ENCODE measurements at regions not wholly inside any gene's neighbourhood (a gene's known extent, or its start where the extent isn't known, plus 50 kb on each side); places are given as distances from the start of the nearest gene placed in this dataset.

DNA sequence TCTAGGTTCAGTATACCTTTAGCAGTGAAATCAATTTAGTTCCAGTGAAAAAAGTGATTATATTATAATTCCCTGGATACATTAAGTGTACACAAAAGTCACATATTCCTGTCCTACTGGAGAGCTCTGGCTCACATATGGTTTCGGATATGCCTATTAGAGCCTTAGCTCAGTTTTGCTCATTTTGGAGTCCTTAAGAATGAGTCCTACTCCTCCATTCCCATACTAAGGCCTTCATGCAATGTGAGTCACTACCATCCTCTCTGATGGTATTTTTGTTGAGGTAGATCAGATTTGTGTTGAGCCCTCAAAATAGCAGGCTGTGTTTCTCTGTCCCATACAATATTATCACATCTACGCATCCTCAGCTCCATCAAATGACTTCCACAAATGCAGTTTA, 294.2 kb upstream of the COL8A1 start:
- Histone ChIP-seq H2AFZ (ENCODE audit: low read length) (no peak overlapping the region), H3K36me3 (ENCODE audit: control insufficient read depth, insufficient read depth, low read length) (no peaks in the 10 kb centered on the region), H3K4me3 (replicated peaks in 1 of 4; ENCODE audit: control extremely low read depth in 1 of 4, insufficient read depth in 1 of 4, low read depth in 3 of 4, low read length in 4 of 4) (no peak overlapping the region), H3K9me3 (ENCODE audit: control insufficient read depth, insufficient read depth, low read depth, low read length) (no peaks in the 10 kb centered on the region), H3K4me1 (ENCODE audit: control insufficient read depth, extremely low read depth, insufficient read depth, low read length) (no peaks in the 10 kb centered on the region), H3K79me2 (ENCODE audit: control insufficient read depth, insufficient read depth, low read length) (no peaks in the 10 kb centered on the region), H4K20me1 (ENCODE audit: control insufficient read depth, extremely low read depth, insufficient read depth, low read length) (no peaks in the 10 kb centered on the region), H3K4me2 (ENCODE audit: extremely low read depth, insufficient read depth, low read length) (no peak overlapping the region), H3K9ac (ENCODE audit: insufficient read depth, low read length) (no peak overlapping the region), H3K27me3 (ENCODE audit: control insufficient read depth, insufficient read depth, low read length) (no peaks in the 10 kb centered on the region), H3K27ac (ENCODE audit: insufficient read depth, low read length) (no peak overlapping the region)
- TF ChIP-seq EZH2 (IDR thresholded peaks at IDR 0.05; ENCODE audit: low read length, missing control alignments) = no peak
- TF ChIP-seq, protein P1, sequence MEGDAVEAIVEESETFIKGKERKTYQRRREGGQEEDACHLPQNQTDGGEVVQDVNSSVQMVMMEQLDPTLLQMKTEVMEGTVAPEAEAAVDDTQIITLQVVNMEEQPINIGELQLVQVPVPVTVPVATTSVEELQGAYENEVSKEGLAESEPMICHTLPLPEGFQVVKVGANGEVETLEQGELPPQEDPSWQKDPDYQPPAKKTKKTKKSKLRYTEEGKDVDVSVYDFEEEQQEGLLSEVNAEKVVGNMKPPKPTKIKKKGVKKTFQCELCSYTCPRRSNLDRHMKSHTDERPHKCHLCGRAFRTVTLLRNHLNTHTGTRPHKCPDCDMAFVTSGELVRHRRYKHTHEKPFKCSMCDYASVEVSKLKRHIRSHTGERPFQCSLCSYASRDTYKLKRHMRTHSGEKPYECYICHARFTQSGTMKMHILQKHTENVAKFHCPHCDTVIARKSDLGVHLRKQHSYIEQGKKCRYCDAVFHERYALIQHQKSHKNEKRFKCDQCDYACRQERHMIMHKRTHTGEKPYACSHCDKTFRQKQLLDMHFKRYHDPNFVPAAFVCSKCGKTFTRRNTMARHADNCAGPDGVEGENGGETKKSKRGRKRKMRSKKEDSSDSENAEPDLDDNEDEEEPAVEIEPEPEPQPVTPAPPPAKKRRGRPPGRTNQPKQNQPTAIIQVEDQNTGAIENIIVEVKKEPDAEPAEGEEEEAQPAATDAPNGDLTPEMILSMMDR (conservative IDR thresholded peaks at IDR 0.05 in 1 of 2, IDR thresholded peaks at IDR 0.05 in 1 of 2; ENCODE audit: low read depth in 1 of 2, low read length in 2 of 2) = no peak
- peak in 1 of 2 donors; percentile 36 for DNase-seq (ENCODE audit: low read depth in 2 of 2)

DNA sequence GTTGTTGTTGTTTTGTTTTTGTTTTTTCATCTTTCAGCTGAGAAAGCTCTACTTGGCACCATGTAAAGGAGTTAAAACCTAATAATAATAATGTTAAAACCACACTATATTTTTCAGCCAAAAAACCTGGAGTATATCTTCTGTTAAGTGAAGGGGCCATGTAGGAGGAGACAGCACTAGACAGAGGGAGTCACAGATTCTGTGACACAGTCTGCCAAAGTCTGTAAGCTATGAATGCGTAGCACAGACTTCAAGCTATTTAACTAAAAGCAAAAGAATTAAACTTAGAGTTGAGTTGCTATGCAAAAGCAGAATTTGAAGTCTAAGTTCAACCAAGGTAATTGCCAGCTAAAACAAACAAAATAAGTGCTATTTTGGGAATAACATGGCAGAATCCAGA, 296.0 kb upstream of the COL8A1 start:
- H4K20me1 ChIP-seq (ENCODE audit: control insufficient read depth, extremely low read depth, insufficient read depth, low read length) = no peaks in the 10 kb centered on the region
- no peaks in the 10 kb centered on the region for H3K36me3 ChIP-seq (ENCODE audit: control insufficient read depth, insufficient read depth, low read length)
- TF ChIP-seq EZH2 (IDR thresholded peaks at IDR 0.05; ENCODE audit: low read length, missing control alignments) = no peak
- TF ChIP-seq, protein P1 (conservative IDR thresholded peaks at IDR 0.05 in 1 of 2, IDR thresholded peaks at IDR 0.05 in 1 of 2; ENCODE audit: low read depth in 1 of 2, low read length in 2 of 2) = no peak

DNA sequence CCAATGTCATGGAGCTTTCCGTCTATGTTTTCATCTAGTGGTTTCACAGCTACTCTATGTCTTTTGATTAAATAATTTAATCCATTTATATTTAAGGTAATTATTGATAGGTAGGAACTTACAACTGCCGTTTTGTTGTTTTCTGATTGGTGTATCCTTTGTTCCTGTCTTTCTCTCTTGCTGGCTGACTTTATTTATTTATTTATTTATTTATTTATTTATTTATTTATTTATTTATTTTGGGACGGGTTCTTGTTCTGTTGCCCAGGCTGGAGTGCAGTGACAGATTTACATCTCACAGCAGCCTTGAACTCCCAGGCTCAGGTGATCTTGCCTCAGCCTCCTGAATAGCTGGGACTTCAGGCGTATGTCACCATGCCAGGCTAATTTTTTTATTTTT, 299.2 kb upstream of the COL8A1 start:
- no peaks in the 10 kb centered on the region for H3K79me2 ChIP-seq (ENCODE audit: control insufficient read depth, insufficient read depth, low read length)
- no peaks in the 10 kb centered on the region for H3K9me3 ChIP-seq (ENCODE audit: control insufficient read depth, insufficient read depth, low read depth, low read length)
- H3K27ac ChIP-seq (ENCODE audit: insufficient read depth, low read length) = no peak overlapping the region
- TF ChIP-seq EZH2 (IDR thresholded peaks at IDR 0.05; ENCODE audit: low read length, missing control alignments) = no peak
- TF ChIP-seq, protein P1 (conservative IDR thresholded peaks at IDR 0.05 in 1 of 2, IDR thresholded peaks at IDR 0.05 in 1 of 2; ENCODE audit: low read depth in 1 of 2, low read length in 2 of 2) = no peak
- no peak overlapping the region for H3K4me2 ChIP-seq (ENCODE audit: extremely low read depth, insufficient read depth, low read length)
- H3K9ac ChIP-seq (ENCODE audit: insufficient read depth, low read length) = no peak overlapping the region
- H3K4me1 ChIP-seq (ENCODE audit: control insufficient read depth, extremely low read depth, insufficient read depth, low read length) = no peaks in the 10 kb centered on the region
- no peak overlapping the region for H2AFZ ChIP-seq (ENCODE audit: low read length)
- no peaks in the 10 kb centered on the region for H3K27me3 ChIP-seq (ENCODE audit: control insufficient read depth, insufficient read depth, low read length)
- no peak for DNase-seq (ENCODE audit: low read depth in 2 of 2)
- H3K4me3 ChIP-seq (replicated peaks in 1 of 4; ENCODE audit: control extremely low read depth in 1 of 4, insufficient read depth in 1 of 4, low read depth in 3 of 4, low read length in 4 of 4) = no peak overlapping the region
- no peaks in the 10 kb centered on the region for H4K20me1 ChIP-seq (ENCODE audit: control insufficient read depth, extremely low read depth, insufficient read depth, low read length)
- H3K36me3 ChIP-seq (ENCODE audit: control insufficient read depth, insufficient read depth, low read length) = no peaks in the 10 kb centered on the region

More for the DNA sequence above, 296.0 kb upstream of the COL8A1 start:
- Histone ChIP-seq H3K4me3 (replicated peaks in 1 of 4; ENCODE audit: control extremely low read depth in 1 of 4, insufficient read depth in 1 of 4, low read depth in 3 of 4, low read length in 4 of 4) (no peak overlapping the region), H3K79me2 (ENCODE audit: control insufficient read depth, insufficient read depth, low read length) (no peaks in the 10 kb centered on the region), H3K9ac (ENCODE audit: insufficient read depth, low read length) (no peak overlapping the region), H3K9me3 (ENCODE audit: control insufficient read depth, insufficient read depth, low read depth, low read length) (no peaks in the 10 kb centered on the region), H3K4me2 (ENCODE audit: extremely low read depth, insufficient read depth, low read length) (no peak overlapping the region), H2AFZ (ENCODE audit: low read length) (no peak overlapping the region), H3K27me3 (ENCODE audit: control insufficient read depth, insufficient read depth, low read length) (no peaks in the 10 kb centered on the region), H3K27ac (ENCODE audit: insufficient read depth, low read length) (no peak overlapping the region), H3K4me1 (ENCODE audit: control insufficient read depth, extremely low read depth, insufficient read depth, low read length) (no peaks in the 10 kb centered on the region)
- DNase-seq (ENCODE audit: low read depth in 2 of 2) = no peak
